Lower leg skin (tissue), 3 donors: ENCODE measurements at regions not wholly inside any gene's neighbourhood (a gene's known extent, or its start where the extent isn't known, plus 50 kb on each side); places are given as distances from the start of the nearest gene placed in this dataset.

Experiments used
- CTCF ChIP-seq, 3 donors: fragments of 450-650 bp; IDR thresholded peaks; one replicate each; pipeline ENCODE4 v1.5.1; 2016; ENCODE audit warnings: antibody characterized with exemption in 3 of 3, mild to moderate bottlenecking in 3 of 3, moderate library complexity in 2 of 3
- POLR2A ChIP-seq, 2 donors: fragments of 450-650 bp; IDR thresholded peaks; one replicate each; pipeline ENCODE4 v1.6.1; 2016 to 2017; ENCODE audit warnings: antibody characterized with exemption in 2 of 2, mild to moderate bottlenecking in 1 of 2, moderate library complexity in 1 of 2

GRCh38 chr1:90640325-90640724 lies 76.8 kb downstream of the BARHL2 start:
- TF ChIP-seq CTCF (IDR thresholded peaks at IDR 0.05) = no peak
- TF ChIP-seq POLR2A (IDR thresholded peaks at IDR 0.05) = no peak
